HEK293 (cell line): ENCODE measurements at regions not wholly inside any gene's neighbourhood (a gene's known extent, or its start where the extent isn't known, plus 50 kb on each side); places are given as distances from the start of the nearest gene placed in this dataset.

ENCODE experiments used
- CTCF ChIP-seq: fragments of 450-650 bp; formaldehyde crosslinking; IDR thresholded peaks from 2 replicates; pipeline ENCODE4 v1.5.1; 2016; ENCODE audit warnings: missing biosample characterization, missing genetic modification characterization
- GLIS2 ChIP-seq: fragments of 450-650 bp; formaldehyde crosslinking; IDR thresholded peaks from 2 replicates; pipeline ENCODE4 v1.5.1; 2016; ENCODE audit warnings: missing biosample characterization, missing genetic modification characterization
- KLF1 ChIP-seq: fragments of 450-650 bp; formaldehyde crosslinking; IDR thresholded peaks from 2 replicates; pipeline ENCODE4 v1.5.1; 2016; ENCODE audit warnings: missing biosample characterization, missing genetic modification characterization
- ZBTB7A ChIP-seq: fragments of 450-650 bp; formaldehyde crosslinking; IDR thresholded peaks from 2 replicates; pipeline ENCODE4 v1.5.1; 2016; ENCODE audit warnings: low read depth, missing biosample characterization, missing genetic modification characterization

GRCh38 chr16:22628994-22629393 is 118.3 kb downstream of the NPIPB5 start:
- TF ChIP-seq CTCF (tag by site-specific recombination) (no peak), ZBTB7A (tag by site-specific recombination) (no peak), KLF1 (tag by site-specific recombination) (no peak), GLIS2 (tag by site-specific recombination) (no peak)
